GM21786 (cell line): ENCODE measurements at regions not wholly inside any gene's neighbourhood (a gene's known extent, or its start where the extent isn't known, plus 50 kb on each side); places are given as distances from the start of the nearest gene placed in this dataset.

Source experiments
- ATAC-seq: cut with Tn5 transposase; IDR thresholded peaks from one replicate; pipeline ENCODE4 v1.9.1; 2021; ENCODE audit not compliant: unreplicated experiment

- no peak for ATAC-seq
Measured at GRCh38 chr15:70290708-70291107, 193.0 kb upstream of the TLE3 start.

GRCh38 chr15:70289191-70289955 lies 191.7 kb upstream of the TLE3 start:
- ATAC-seq: no peak

- ATAC-seq: no peak
Measured at GRCh38 chr15:70286113-70286806, 188.5 kb upstream of the TLE3 start.

GRCh38 chr15:70284438-70285214 lies 186.9 kb upstream of the TLE3 start:
- no peak for ATAC-seq

- no peak for ATAC-seq
Measured at GRCh38 chr15:70283511-70283910, 185.8 kb upstream of the TLE3 start.

GRCh38 chr15:70281811-70282307 lies 184.1 kb upstream of the TLE3 start:
- no peak for ATAC-seq

- no peak for ATAC-seq
Measured at GRCh38 chr15:70281261-70281810, 183.6 kb upstream of the TLE3 start.

GRCh38 chr15:70280781-70281180 lies 183.1 kb upstream of the TLE3 start:
- no peak for ATAC-seq

GRCh38 chr15:70279096-70279495 lies 181.4 kb upstream of the TLE3 start:
- ATAC-seq: no peak

- ATAC-seq: no peak
Measured at GRCh38 chr15:70278644-70279043, 180.9 kb upstream of the TLE3 start.

- no peak for ATAC-seq
Measured at GRCh38 chr15:70277556-70277955, 179.8 kb upstream of the TLE3 start.

- ATAC-seq: no peak
Measured at GRCh38 chr15:70276401-70276800, 178.7 kb upstream of the TLE3 start.

- no peak for ATAC-seq
Measured at GRCh38 chr15:70275461-70276138, 177.9 kb upstream of the TLE3 start.

GRCh38 chr15:70274908-70275307 lies 177.2 kb upstream of the TLE3 start:
- no peak for ATAC-seq

- ATAC-seq: no peak
Measured at GRCh38 chr15:70274255-70274880, 176.7 kb upstream of the TLE3 start.

GRCh38 chr15:70273808-70274207 lies 176.1 kb upstream of the TLE3 start:
- ATAC-seq: no peak

GRCh38 chr15:70272565-70273355 lies 175.0 kb upstream of the TLE3 start:
- ATAC-seq: no peak

- ATAC-seq: no peak
Measured at GRCh38 chr15:70271422-70272088, 173.8 kb upstream of the TLE3 start.

GRCh38 chr15:70270752-70271111 lies 173.0 kb upstream of the TLE3 start:
- ATAC-seq: no peak
